Liver (tissue), 8 donors: ENCODE measurements at regions not wholly inside any gene's neighbourhood (a gene's known extent, or its start where the extent isn't known, plus 50 kb on each side); places are given as distances from the start of the nearest gene placed in this dataset.
"Not testable (repeated sequence)": the region's sequence is repeated elsewhere in the genome, so short reads cannot be mapped to it uniquely, and the experiment has no call there.

Source experiments
- DNase-seq: peaks from one replicate; pipeline ENCODE4 v3.0.0-alpha.2; 2017; ENCODE audit warnings: low spot score
- H3K27ac ChIP-seq, 2 donors: one replicate each; pipeline ENCODE4 v1.7.0; 2013; ENCODE audit warnings: inconsistent platforms in 2 of 2, low read length in 2 of 2, control low read depth in 1 of 2, low read depth in 1 of 2, mild to moderate bottlenecking in 1 of 2
- H3K27me3 ChIP-seq, 4 donors: one replicate each; pipeline versions ENCODE4 v1.6.1 to v1.7.0; 2013; ENCODE audit warnings: low read length in 3 of 4, inconsistent platforms in 1 of 4, mild to moderate bottlenecking in 1 of 4, moderate library complexity in 1 of 4; ENCODE audit not compliant: control insufficient read depth in 4 of 4, insufficient read depth in 4 of 4
- H3K36me3 ChIP-seq, 4 donors: one replicate each; pipeline versions ENCODE4 v1.6.1 to v1.7.0; 2013; ENCODE audit warnings: low read length in 3 of 4, mild to moderate bottlenecking in 3 of 4, low read depth in 1 of 4, moderate library complexity in 1 of 4; ENCODE audit not compliant: control insufficient read depth in 4 of 4, insufficient read depth in 3 of 4
- H3K4me1 ChIP-seq, 4 donors: one replicate each; pipeline versions ENCODE4 v1.6.1 to v1.7.0; 2013; ENCODE audit warnings: low read length in 3 of 4, mild to moderate bottlenecking in 3 of 4, moderate library complexity in 1 of 4; ENCODE audit not compliant: control insufficient read depth in 4 of 4, insufficient read depth in 4 of 4
- H3K4me3 ChIP-seq, 3 donors: one replicate each; pipeline versions ENCODE4 v1.6.1 to v1.7.0; 2013; ENCODE audit warnings: low read length in 3 of 3, control low read depth in 1 of 3, low read depth in 1 of 3, mild to moderate bottlenecking in 1 of 3
- H3K9ac ChIP-seq, 2 donors: one replicate each; pipeline ENCODE4 v1.7.0; 2013; ENCODE audit warnings: low read length in 2 of 2, mild to moderate bottlenecking in 2 of 2, moderate library complexity in 2 of 2, control low read depth in 1 of 2, low read depth in 1 of 2
- H3K9me3 ChIP-seq, 4 donors: one replicate each; pipeline versions ENCODE4 v1.6.1 to v1.7.0; 2013; ENCODE audit warnings: low read length in 3 of 4; ENCODE audit not compliant: control insufficient read depth in 4 of 4
- EGR1 ChIP-seq, 2 donors: IDR thresholded peaks; 2 replicates each; pipeline ENCODE4 v1.6.1; 2016 to 2018; ENCODE audit warnings: antibody characterized with exemption in 2 of 2, low read depth in 2 of 2
- FOXA1 ChIP-seq: IDR thresholded peaks from 2 replicates; pipeline ENCODE4 v1.6.1; 2016; ENCODE audit warnings: antibody characterized with exemption
- GABPA ChIP-seq, 2 donors: IDR thresholded peaks in 1 of 2; conservative IDR thresholded peaks in 1 of 2; 2 replicates each; pipeline ENCODE4 v1.6.1; 2016; ENCODE audit warnings: antibody characterized with exemption in 2 of 2, mild to moderate bottlenecking in 1 of 2, moderate library complexity in 1 of 2
- HNF4G ChIP-seq: IDR thresholded peaks from 2 replicates; pipeline ENCODE4 v1.6.1; 2016; ENCODE audit warnings: antibody characterized with exemption
- JUND ChIP-seq, 2 donors: IDR thresholded peaks; 2 replicates each; pipeline ENCODE4 v1.6.1; 2016; ENCODE audit warnings: antibody characterized with exemption in 2 of 2
- NR2F2 ChIP-seq: IDR thresholded peaks from 2 replicates; pipeline ENCODE4 v1.6.1; 2016; ENCODE audit warnings: antibody characterized with exemption
- RAD21 ChIP-seq, 2 donors: IDR thresholded peaks; 2 replicates each; pipeline ENCODE4 v1.6.1; 2016; ENCODE audit warnings: antibody characterized with exemption in 2 of 2, mild to moderate bottlenecking in 2 of 2
- RXRA ChIP-seq, 2 donors: IDR thresholded peaks; 2 replicates each; pipeline ENCODE4 v1.6.1; 2017 to 2018; ENCODE audit warnings: antibody characterized with exemption in 2 of 2, mild to moderate bottlenecking in 1 of 2
- SP1 ChIP-seq: IDR thresholded peaks from 2 replicates; pipeline ENCODE4 v1.6.1; 2018; ENCODE audit warnings: antibody characterized with exemption, mild to moderate bottlenecking
- TAF1 ChIP-seq: conservative IDR thresholded peaks from 2 replicates; pipeline ENCODE4 v1.6.1; 2016; ENCODE audit warnings: antibody characterized with exemption, mild to moderate bottlenecking
- YY1 ChIP-seq: IDR thresholded peaks from 2 replicates; pipeline ENCODE4 v1.6.1; 2016; ENCODE audit warnings: antibody characterized with exemption, mild to moderate bottlenecking
- WGBS: extraction: QIAGEN DNeasy Blood & Tissue Kit; methylation state at CpG from one replicate; pipeline ENCODE4 v1.1.7; 2013; 5-methylcytosine and 5-hydroxymethylcytosine counted together
- TF ChIP-seq, protein P1 (sequence below): IDR thresholded peaks from 2 replicates; pipeline ENCODE4 v1.6.1; 2016; ENCODE audit warnings: antibody characterized with exemption, mild to moderate bottlenecking
- TF ChIP-seq, protein P2 (sequence below): IDR thresholded peaks from 2 replicates; pipeline ENCODE4 v1.6.1; 2016; ENCODE audit warnings: antibody characterized with exemption
- TF ChIP-seq, protein P3 (sequence below): fragments of 150-350 bp; IDR thresholded peaks from 2 replicates; pipeline ENCODE4 v1.5.1; 2017; ENCODE audit warnings: improper control_type of control experiment, low read depth, low read length; ENCODE audit not compliant: missing input control
- donor health status: healthy.
- donor health status: healthy.
- donor health status: healthy.
- donor health status: healthy.
- donor health status: healthy.

DNA sequence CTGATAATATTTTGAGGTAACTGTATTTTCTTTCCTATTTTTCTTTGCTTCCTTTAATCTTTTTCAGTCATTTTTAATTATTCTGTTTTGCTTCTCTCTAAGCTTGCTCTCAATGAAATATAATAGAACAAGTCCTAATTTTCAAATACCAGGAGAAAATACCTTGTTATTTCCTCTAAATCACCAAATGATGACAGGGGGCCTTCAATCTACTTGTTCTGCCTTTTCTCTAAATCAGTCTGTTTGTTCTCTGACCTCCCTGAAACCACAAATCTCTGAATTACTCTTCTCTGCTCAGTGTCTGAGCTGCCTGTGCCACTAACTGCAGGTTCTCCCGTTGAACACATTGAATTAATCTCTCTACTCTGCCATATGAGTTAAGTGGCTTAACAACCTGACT lies 286.2 kb downstream of the C11orf87 start:
- TF ChIP-seq, protein P1, sequence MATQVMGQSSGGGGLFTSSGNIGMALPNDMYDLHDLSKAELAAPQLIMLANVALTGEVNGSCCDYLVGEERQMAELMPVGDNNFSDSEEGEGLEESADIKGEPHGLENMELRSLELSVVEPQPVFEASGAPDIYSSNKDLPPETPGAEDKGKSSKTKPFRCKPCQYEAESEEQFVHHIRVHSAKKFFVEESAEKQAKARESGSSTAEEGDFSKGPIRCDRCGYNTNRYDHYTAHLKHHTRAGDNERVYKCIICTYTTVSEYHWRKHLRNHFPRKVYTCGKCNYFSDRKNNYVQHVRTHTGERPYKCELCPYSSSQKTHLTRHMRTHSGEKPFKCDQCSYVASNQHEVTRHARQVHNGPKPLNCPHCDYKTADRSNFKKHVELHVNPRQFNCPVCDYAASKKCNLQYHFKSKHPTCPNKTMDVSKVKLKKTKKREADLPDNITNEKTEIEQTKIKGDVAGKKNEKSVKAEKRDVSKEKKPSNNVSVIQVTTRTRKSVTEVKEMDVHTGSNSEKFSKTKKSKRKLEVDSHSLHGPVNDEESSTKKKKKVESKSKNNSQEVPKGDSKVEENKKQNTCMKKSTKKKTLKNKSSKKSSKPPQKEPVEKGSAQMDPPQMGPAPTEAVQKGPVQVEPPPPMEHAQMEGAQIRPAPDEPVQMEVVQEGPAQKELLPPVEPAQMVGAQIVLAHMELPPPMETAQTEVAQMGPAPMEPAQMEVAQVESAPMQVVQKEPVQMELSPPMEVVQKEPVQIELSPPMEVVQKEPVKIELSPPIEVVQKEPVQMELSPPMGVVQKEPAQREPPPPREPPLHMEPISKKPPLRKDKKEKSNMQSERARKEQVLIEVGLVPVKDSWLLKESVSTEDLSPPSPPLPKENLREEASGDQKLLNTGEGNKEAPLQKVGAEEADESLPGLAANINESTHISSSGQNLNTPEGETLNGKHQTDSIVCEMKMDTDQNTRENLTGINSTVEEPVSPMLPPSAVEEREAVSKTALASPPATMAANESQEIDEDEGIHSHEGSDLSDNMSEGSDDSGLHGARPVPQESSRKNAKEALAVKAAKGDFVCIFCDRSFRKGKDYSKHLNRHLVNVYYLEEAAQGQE, result no peak
- TF ChIP-seq, protein P2, sequence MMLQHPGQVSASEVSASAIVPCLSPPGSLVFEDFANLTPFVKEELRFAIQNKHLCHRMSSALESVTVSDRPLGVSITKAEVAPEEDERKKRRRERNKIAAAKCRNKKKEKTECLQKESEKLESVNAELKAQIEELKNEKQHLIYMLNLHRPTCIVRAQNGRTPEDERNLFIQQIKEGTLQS, result no peak
- TF ChIP-seq RXRA (IDR thresholded peaks at IDR 0.05) (no peak), GABPA (IDR thresholded peaks at IDR 0.05 in 1 of 2, conservative IDR thresholded peaks at IDR 0.05 in 1 of 2) (no peak), JUND (IDR thresholded peaks at IDR 0.05) (no peak), NR2F2 (no peak), EGR1 (IDR thresholded peaks at IDR 0.05; ENCODE audit: low read depth in 2 of 2) (no peak)

DNA sequence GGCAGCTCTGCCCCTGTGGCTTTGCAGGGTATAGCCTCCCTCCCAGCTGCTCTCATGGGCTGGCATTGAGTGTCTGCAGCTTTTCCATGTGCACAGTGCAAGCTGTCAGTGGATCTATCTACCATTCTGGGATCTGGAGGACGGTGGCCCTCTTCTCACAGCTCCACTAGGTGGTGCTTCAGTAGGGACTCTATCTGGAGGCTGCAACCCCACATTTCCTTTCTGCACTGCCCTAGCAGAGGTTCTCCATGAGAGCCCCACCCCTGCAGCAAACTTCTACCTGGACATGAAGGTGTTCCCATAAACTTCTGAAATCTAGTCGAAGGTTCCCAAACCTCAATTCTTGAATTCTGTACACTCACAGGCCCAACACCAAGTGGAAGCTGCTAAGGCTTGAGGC lies 292.5 kb downstream of the C11orf87 start:
- DNase-seq, H3K4me1 ChIP-seq, H3K27ac ChIP-seq, H3K27me3 ChIP-seq, H3K9me3 ChIP-seq, H3K9ac ChIP-seq, H3K36me3 ChIP-seq, H3K4me3 ChIP-seq: not testable (repeated sequence)
- WGBS, result 85% methylated on average over 2 of the region's 2 CpGs

More for the DNA sequence above, 286.2 kb downstream of the C11orf87 start:
- no peaks in the 10 kb centered on the region for H3K36me3 ChIP-seq
- H3K27ac ChIP-seq, result no peak overlapping the region
- H3K27me3 ChIP-seq, result peaks cover 0 to 4% (median under 1%) of the 10 kb centered on the region in 4 donors
- DNase-seq, result no peak
- WGBS, result 40% methylated on average over 1 of the region's 1 CpG
- no peak overlapping the region for H3K9ac ChIP-seq
- H3K4me3 ChIP-seq, result no peak overlapping the region
- no peaks in the 10 kb centered on the region for H3K9me3 ChIP-seq
- H3K4me1 ChIP-seq, result no peaks in the 10 kb centered on the region

DNA sequence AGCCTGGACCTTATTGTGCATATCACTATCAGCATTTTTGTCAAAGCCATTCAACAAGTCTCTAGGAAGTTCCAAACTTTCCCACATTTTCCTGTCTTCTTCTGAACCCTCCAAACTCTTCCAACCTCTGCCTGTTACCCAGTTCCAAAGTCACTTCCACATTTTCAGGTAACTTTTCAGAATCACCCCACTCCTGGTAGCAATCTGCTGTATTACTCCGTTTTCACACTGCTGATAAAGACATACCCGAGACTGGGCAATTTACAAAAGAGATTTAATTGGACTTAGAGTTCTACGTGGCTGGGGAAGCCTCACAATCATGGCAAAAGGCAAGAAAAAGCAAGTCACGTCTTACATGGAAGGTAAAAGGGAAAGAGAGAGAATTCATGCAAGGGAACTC lies 293.4 kb downstream of the C11orf87 start:
- DNase-seq, H3K4me3 ChIP-seq, H3K27ac ChIP-seq, H3K9me3 ChIP-seq, H3K9ac ChIP-seq, H3K4me1 ChIP-seq, H3K36me3 ChIP-seq, H3K27me3 ChIP-seq: not testable (repeated sequence)
- WGBS, result 54% methylated on average over 4 of the region's 4 CpGs

DNA sequence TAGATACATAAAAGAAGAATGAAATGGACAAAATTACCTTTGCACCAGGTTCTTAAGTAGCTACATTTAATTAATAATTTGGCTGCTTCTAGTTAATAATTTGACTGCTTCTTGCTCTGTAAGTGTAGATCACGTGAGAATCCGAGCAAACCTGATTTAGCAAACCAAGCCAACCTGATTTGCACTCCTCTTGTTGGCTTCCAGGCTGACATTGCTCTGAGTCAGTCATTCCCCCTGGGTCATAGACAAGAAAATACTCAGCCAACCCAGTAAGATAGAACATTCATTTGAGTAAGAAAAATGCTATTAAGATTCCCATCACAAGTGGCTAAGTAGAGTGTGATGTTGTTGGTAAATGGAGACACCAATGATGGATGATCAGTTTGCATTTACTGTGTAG lies 304.1 kb downstream of the C11orf87 start:
- Histone ChIP-seq H3K9me3 (peaks cover 0 to 2% (median 0%) of the 10 kb centered on the region in 4 donors), H3K36me3 (no peaks in the 10 kb centered on the region), H3K4me1 (no peaks in the 10 kb centered on the region), H3K27me3 (no peaks in the 10 kb centered on the region), H3K4me3 (no peak overlapping the region), H3K27ac (no peak overlapping the region), H3K9ac (no peak overlapping the region)
- TF ChIP-seq, protein P2, result no peak
- TF ChIP-seq FOXA1 (no peak), HNF4G (no peak), NR2F2 (no peak), JUND (IDR thresholded peaks at IDR 0.05) (no peak), RXRA (IDR thresholded peaks at IDR 0.05) (no peak), RAD21 (IDR thresholded peaks at IDR 0.05) (no peak), SP1 (no peak), EGR1 (IDR thresholded peaks at IDR 0.05; ENCODE audit: low read depth in 2 of 2) (no peak), TAF1 (no peak), YY1 (no peak)
- TF ChIP-seq, protein P1, result no peak
- TF ChIP-seq, protein P3, sequence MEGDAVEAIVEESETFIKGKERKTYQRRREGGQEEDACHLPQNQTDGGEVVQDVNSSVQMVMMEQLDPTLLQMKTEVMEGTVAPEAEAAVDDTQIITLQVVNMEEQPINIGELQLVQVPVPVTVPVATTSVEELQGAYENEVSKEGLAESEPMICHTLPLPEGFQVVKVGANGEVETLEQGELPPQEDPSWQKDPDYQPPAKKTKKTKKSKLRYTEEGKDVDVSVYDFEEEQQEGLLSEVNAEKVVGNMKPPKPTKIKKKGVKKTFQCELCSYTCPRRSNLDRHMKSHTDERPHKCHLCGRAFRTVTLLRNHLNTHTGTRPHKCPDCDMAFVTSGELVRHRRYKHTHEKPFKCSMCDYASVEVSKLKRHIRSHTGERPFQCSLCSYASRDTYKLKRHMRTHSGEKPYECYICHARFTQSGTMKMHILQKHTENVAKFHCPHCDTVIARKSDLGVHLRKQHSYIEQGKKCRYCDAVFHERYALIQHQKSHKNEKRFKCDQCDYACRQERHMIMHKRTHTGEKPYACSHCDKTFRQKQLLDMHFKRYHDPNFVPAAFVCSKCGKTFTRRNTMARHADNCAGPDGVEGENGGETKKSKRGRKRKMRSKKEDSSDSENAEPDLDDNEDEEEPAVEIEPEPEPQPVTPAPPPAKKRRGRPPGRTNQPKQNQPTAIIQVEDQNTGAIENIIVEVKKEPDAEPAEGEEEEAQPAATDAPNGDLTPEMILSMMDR, result no peak
- WGBS, result 70% methylated on average over 2 of the region's 2 CpGs
- no peak for DNase-seq
